GM21619 (cell line): ENCODE measurements at regions not wholly inside any gene's neighbourhood (a gene's known extent, or its start where the extent isn't known, plus 50 kb on each side); places are given as distances from the start of the nearest gene placed in this dataset.

ENCODE experiments used
- ATAC-seq: cut with Tn5 transposase; IDR thresholded peaks from one replicate; pipeline ENCODE4 v1.9.1; 2021; ENCODE audit not compliant: unreplicated experiment

- ATAC-seq, result no peak
Measured at GRCh38 chr4:116872941-116873340, 212.4 kb downstream of the TRAM1L1 start.

- ATAC-seq, result no peak
Measured at GRCh38 chr4:116872308-116872707, 213.1 kb downstream of the TRAM1L1 start.

- no peak for ATAC-seq
Measured at GRCh38 chr4:116870686-116871085, 214.7 kb downstream of the TRAM1L1 start.

- no peak for ATAC-seq
Measured at GRCh38 chr4:116866106-116866505, 219.3 kb downstream of the TRAM1L1 start.

GRCh38 chr4:116862592-116862991 lies 222.8 kb downstream of the TRAM1L1 start:
- ATAC-seq, result no peak

GRCh38 chr4:116860891-116861290 lies 224.5 kb downstream of the TRAM1L1 start:
- no peak for ATAC-seq

- ATAC-seq, result no peak
Measured at GRCh38 chr4:116849620-116850019, 235.8 kb downstream of the TRAM1L1 start.

- ATAC-seq, result no peak
Measured at GRCh38 chr4:116847616-116848015, 237.8 kb downstream of the TRAM1L1 start.

- ATAC-seq, result no peak
Measured at GRCh38 chr4:116839826-116840225, 245.6 kb downstream of the TRAM1L1 start.

- no peak for ATAC-seq
Measured at GRCh38 chr4:116838609-116839008, 246.8 kb downstream of the TRAM1L1 start.

- no peak for ATAC-seq
Measured at GRCh38 chr4:116829187-116829586, 256.2 kb downstream of the TRAM1L1 start.

GRCh38 chr4:116824172-116824571 lies 261.2 kb downstream of the TRAM1L1 start:
- ATAC-seq, result no peak

GRCh38 chr4:116811730-116812129 lies 273.6 kb downstream of the TRAM1L1 start:
- ATAC-seq, result no peak

GRCh38 chr4:116796022-116796421 lies 289.4 kb downstream of the TRAM1L1 start:
- ATAC-seq, result no peak

- no peak for ATAC-seq
Measured at GRCh38 chr4:116788723-116789122, 296.7 kb downstream of the TRAM1L1 start.

GRCh38 chr4:116755051-116755450 lies 330.3 kb downstream of the TRAM1L1 start:
- no peak for ATAC-seq

GRCh38 chr4:116752027-116752426 lies 333.3 kb downstream of the TRAM1L1 start:
- no peak for ATAC-seq

GRCh38 chr4:116736756-116737155 lies 348.6 kb downstream of the TRAM1L1 start:
- no peak for ATAC-seq

- ATAC-seq, result no peak
Measured at GRCh38 chr4:116734178-116734577, 351.2 kb downstream of the TRAM1L1 start.

GRCh38 chr4:116733370-116733769 lies 352.0 kb downstream of the TRAM1L1 start:
- ATAC-seq, result no peak

- no peak for ATAC-seq
Measured at GRCh38 chr4:116726523-116726922, 358.9 kb downstream of the TRAM1L1 start.

GRCh38 chr4:116724249-116724648 lies 361.1 kb downstream of the TRAM1L1 start:
- peak; percentile 93 for ATAC-seq

- no peak for ATAC-seq
Measured at GRCh38 chr4:116705466-116705865, 379.9 kb downstream of the TRAM1L1 start.

GRCh38 chr4:116702949-116703348 lies 382.4 kb downstream of the TRAM1L1 start:
- ATAC-seq, result no peak
